C4-2B (cell line): ENCODE measurements at regions not wholly inside any gene's neighbourhood (a gene's known extent, or its start where the extent isn't known, plus 50 kb on each side); places are given as distances from the start of the nearest gene placed in this dataset.
"Not testable (repeated sequence)": the region's sequence is repeated elsewhere in the genome, so short reads cannot be mapped to it uniquely, and the experiment has no call there.

Source experiments
- H3K27ac ChIP-seq: fragments of 450-650 bp; 2 replicates; pipeline ENCODE4 v1.5.1; 2017
- ZFX ChIP-seq: fragments of 450-650 bp; IDR thresholded peaks from 2 replicates; pipeline ENCODE4 v1.6.1; 2017
- TF ChIP-seq, protein P1 (sequence below): fragments of 450-650 bp; conservative IDR thresholded peaks from 2 replicates; pipeline ENCODE4 v1.5.1; 2017; ENCODE audit warnings: mild to moderate bottlenecking

DNA sequence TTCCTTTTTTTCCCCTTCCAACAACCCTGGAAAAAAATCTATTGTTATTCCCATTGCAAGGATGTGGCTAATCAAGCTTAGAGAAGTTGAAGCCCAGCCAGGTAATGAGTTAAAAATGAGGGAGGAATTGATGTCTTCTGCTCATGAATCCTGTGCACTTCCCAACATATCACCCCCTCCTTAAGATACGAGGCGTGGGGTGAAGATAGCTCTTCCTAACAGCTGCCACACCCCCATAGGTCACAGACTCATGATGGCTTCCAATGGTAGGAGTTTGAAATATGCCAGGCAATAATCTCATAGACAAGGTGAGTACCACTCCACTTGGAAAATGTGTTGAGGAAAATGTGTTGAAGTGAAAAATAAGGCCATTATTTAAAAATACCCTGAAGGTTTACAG lies 71.3 kb upstream of the HECW1 start:
- TF ChIP-seq, protein P1, sequence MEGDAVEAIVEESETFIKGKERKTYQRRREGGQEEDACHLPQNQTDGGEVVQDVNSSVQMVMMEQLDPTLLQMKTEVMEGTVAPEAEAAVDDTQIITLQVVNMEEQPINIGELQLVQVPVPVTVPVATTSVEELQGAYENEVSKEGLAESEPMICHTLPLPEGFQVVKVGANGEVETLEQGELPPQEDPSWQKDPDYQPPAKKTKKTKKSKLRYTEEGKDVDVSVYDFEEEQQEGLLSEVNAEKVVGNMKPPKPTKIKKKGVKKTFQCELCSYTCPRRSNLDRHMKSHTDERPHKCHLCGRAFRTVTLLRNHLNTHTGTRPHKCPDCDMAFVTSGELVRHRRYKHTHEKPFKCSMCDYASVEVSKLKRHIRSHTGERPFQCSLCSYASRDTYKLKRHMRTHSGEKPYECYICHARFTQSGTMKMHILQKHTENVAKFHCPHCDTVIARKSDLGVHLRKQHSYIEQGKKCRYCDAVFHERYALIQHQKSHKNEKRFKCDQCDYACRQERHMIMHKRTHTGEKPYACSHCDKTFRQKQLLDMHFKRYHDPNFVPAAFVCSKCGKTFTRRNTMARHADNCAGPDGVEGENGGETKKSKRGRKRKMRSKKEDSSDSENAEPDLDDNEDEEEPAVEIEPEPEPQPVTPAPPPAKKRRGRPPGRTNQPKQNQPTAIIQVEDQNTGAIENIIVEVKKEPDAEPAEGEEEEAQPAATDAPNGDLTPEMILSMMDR = no peak
- TF ChIP-seq ZFX = no peak
- H3K27ac ChIP-seq = no peak overlapping the region

DNA sequence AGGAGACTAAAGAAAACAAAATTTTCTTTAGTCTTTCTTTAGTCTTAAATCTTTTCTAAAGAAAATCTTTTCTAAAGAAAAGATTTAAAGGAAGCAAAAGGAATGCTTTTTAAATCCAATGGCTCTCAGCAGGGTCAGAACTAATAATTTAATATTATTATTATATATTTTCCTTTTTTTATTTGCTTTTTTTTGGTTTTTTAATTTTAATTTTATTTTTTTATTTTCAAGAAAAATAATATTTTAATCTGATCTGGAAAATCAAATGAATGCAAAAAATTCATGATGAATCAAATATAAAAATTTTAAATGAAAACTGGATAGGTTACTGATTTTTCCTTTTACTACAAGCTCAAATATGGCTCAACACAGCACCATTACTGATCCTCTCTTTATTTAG lies 70.7 kb upstream of the HECW1 start:
- H3K27ac ChIP-seq = no peak overlapping the region
- TF ChIP-seq, protein P1 = no peak
- TF ChIP-seq ZFX = no peak

DNA sequence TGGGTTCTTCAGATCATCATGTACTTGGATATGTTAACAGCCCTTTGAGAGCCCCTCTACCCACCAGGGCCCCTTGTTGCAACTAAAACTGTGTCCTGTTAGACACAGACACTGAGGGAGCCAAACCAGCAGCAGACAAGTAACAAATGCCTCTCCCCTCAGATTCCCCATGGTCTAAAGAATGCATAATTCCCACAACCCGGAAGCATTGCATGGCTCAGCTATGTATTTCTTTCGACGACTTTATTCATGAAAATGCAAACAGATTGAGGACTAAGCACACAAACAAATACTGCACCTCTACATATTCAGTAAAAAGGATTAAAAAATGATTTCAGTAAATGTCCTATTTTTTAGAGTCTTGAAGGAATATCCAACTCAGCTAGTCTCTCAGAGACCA lies 70.1 kb upstream of the HECW1 start:
- no peak overlapping the region for H3K27ac ChIP-seq
- TF ChIP-seq ZFX = no peak
- TF ChIP-seq, protein P1 = no peak

DNA sequence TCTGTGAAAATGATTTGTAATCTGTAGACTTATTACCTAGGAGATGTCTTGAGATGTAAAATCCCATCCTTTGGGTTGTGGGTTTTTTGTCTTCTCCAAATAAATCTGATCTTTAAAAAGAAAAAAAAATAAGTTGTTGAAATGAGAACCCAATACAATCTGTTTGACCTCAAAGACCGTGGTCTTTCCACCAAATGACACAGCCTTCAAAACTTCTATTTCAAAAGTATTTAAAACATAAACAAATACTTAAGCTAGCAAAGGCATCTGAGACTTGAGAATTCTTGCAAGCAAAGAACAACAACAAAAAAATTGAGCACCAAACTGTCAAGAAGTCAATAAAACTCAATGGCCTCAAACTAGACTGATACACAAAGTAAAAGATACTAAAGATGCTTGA lies 67.9 kb upstream of the HECW1 start:
- TF ChIP-seq, protein P1 = no peak
- TF ChIP-seq ZFX = no peak

DNA sequence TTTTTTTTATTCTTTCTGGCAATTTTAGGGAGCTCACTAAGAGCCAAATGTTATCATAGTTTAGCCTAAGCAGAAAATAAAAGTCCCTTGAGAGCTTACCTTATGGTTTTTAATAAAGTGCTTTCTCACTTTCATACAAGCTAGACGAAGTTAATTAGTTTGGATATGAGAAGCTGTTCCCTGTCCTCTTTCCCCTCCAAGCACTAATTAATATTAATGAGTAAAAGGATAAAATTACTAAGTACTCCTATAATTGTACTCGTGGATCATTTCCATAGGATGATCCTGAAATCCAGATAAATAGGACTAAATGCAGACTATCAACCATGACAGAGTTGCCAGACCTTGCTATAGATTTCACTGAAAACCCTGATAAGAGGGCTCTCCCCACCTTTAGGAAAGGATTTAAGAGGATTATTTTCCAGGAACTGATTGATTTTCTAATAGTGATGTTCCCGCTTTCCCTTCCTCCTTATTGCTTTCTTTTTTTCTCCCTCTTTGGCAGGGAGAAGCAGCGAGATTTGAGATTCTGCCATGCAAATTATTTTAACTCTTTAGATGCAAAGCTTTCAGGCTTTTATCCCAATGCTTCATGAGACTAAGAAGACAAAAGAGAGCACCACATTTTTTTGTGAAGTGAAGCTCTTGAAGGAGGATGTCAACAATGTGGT lies 58.3 kb upstream of the HECW1 start:
- TF ChIP-seq, protein P1 = no peak

More for the DNA sequence above, 67.9 kb upstream of the HECW1 start:
- no peak overlapping the region for H3K27ac ChIP-seq

DNA sequence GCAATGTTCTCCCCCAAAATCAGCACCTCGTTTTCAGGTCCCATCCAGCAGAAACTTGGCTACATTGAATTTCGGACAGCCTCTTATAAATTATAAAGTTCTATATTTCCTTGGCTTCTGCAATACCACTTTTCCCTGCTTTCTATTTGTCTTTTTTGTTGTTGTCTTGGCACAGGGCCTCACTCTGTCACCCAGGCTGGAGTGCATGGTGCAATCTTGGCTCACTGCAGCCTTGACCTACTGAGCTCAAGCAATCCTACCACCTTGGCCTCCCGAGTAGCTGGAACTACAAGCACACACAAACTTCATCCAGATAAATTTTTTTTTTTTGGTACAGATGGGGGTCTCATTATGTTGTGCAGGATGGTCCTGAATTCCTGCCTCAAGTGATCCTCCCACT lies 55.3 kb upstream of the HECW1 start:
- H3K27ac ChIP-seq = no peak overlapping the region
- TF ChIP-seq, protein P1 = no peak

More for the DNA sequence above, 58.3 kb upstream of the HECW1 start:
- H3K27ac ChIP-seq = no peak overlapping the region

DNA sequence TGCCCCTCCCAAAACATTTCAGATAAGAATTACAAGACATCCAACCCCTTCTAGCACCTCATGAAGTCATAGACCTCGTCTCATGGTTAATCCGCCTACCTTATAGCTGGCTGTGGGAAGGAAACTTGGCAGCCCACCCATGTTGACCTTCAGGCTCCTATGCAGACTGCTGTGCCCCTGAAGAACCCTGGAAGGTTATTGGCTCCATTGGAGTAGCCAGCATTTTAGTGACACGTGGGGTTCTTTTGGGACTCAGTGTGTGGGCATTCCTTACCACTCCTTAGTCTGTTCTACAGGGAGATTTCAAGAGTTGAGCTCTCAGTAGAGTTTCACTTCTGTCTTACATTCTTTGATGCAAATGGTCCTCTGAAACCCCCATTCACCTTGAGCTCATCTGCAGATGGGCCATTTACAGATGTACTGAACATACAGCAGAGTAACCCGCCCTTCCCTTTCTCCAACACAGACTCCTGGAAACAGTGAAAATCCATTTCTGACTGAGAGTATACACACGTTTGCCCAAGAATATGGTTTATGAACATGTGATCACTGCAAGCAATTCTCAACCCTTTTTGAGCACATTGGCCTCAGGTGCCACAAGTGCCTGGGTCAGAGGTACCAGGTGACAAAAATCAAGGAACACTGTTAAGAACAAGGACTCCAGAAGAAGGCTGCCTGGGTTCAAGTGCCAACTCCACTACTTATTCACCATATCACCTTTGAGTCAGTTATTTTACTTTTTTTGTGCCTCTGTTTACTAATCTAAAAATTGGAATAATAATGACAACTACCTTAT lies 54.0 kb upstream of the HECW1 start:
- TF ChIP-seq, protein P1 = no peak
- no peak for TF ChIP-seq ZFX
- no peak overlapping the region for H3K27ac ChIP-seq

DNA sequence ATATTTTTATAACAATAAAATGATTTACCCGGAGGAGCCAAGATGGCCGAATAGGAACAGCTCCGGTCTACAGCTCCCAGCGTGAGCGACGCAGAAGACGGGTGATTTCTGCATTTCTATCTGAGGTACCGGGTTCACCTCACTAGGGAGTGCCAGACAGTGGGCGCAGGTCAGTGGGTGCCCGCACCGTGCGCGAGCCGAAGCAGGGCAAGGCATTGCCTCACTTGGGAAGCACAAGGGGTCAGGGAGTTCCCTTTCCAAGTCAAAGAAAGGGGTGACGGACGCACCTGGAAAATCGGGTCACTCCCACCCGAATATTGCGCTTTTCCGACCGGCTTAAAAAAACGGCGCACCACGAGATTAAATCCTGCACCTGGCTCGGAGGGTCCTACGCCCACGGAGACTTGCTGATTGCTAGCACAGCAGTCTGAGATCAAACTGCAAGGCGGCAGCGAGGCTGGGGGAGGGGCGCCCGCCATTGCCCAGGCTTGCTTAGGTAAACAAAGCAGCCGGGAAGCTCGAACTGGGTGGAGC lies 53.3 kb upstream of the HECW1 start:
- not testable (repeated sequence) for H3K27ac ChIP-seq
